T1000 (cell line): ENCODE measurements at regions not wholly inside any gene's neighbourhood (a gene's known extent, or its start where the extent isn't known, plus 50 kb on each side); places are given as distances from the start of the nearest gene placed in this dataset.

Source experiments
- DNase-seq: peaks from one replicate; lab custom pipeline; 2025; ENCODE audit warnings: mixed read lengths; lab: John Stamatoyannopoulos, UW

GRCh38 chr16:86632206-86632605 lies 53.9 kb downstream of the FOXL1 start:
- no peak for DNase-seq

DNA sequence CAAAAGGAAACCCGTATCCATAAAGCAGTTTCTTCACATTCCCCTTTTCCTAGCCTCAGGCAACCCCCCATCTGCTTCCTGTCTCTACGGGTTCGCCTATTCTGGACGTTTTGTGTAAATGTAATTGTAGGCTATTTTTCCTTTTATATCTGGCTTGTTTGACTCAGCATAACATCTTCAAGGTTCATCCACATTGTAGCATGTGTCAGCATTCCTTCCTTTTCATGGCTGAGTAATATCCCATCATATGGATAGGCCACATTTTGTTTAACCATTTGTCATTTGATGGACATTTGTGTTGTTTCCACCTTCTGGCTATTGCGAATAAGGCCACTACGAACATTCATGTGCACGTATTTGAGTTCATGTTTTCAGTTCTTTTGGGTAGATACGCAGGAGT lies 54.6 kb downstream of the FOXL1 start:
- no peak for DNase-seq

DNA sequence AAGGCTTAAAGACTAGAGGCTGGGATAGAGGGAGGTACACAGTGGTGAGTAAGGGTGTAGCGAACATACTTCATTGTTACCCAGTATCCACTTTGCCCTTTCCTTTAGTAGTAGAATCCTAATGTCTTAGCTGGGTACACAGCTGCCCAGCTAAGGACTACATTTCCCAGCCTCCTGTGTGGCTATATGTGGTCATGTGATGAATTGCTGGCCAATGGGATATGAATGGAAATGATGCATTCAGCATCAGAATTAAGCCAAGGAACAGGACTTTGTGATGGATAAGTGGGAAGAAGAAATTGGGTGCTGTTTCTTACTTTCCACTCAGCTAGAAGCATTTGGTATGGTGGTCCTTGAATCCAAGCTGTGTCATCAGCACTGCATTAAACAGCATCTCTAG lies 55.9 kb downstream of the FOXL1 start:
- no peak for DNase-seq

DNA sequence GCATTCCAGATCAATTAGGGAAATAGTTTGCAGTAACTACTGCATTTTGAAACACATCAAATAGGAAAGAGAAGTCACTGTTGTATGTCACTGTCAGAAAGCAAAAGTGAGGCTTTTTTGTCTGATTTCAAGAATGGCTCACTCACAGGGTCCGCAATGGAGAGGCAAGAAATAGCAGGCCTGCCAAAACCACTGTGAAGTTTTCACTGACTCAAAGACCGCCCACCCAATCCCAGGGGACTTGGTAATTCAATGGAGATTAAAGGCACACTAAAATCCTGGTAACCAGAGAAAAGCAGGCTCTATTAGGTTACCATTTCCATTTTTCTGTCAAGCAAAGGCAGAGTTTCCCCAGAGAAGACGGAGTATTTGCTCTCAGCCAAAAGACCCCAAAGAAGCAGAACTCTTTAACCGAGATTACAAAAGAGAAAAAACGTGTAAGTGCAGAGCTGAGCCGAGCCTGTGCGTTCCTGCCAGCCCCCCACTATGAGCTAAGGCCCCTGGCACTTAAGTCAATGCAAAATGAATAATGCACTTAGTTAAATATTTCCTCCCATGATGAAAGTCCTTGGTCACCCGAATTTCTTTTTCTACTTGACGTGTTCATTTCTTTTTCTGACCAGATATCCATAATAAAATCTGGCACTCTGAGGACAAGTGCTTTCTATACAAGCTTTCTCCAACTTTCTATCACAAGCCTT lies 57.0 kb downstream of the FOXL1 start:
- no peak for DNase-seq

DNA sequence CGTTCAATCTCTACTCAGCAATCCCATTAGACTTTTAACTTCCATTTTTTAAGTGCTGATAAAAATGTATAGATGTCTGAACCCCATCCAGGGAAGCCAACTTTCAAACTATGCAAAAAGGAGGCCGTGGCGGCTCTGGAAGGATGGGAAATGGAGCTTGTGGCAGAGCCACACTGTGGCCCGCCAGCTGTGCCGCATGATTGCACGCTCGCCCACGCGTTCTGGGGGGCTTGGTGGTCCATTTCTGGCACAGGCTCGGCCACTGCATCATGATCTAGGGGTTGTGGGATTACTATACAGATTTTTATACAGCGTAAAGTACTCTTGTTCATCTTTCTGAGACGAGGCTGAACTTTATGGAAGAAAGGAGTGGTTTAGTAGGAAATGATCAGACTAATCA lies 57.6 kb downstream of the FOXL1 start:
- no peak for DNase-seq

DNA sequence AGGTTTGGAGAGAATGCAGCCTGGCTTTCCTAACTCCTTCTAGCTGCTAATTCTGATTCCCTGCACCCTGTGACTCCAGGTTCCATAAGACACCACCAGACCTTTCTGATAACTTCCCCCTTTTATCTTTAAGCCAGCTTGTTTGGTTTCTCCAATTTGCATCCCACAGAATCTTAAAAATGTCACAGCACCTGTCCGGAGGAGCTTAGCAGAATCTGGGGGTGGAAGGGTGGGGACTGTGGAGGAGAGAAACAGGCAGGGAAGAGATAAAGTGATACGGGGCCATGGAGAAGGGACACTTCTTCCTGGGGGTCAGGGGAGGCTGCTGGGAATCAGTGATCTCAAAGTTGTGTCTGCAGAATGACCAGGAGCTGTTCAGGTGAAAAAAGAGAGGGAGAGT lies 59.4 kb downstream of the FOXL1 start:
- no peak for DNase-seq

DNA sequence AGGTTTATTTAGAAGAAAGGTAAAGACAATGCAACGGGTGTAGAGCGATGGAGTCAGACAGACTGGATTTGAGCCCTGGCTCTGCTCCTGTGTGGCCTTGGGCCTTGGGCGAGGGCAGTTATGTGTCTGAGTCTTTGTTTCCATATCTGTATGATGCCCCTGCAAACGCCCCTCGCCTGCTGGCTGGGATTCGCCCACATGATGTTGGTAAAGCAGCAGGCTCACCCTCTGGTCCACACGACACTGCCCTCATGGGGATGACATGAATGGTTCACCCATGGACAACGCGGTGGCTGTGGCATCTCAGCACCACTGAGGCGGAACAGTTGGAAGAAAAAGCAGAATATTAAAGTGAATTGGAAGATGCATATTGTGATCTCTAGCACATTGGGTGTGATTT lies 60.3 kb downstream of the FOXL1 start:
- DNase-seq, result no peak

GRCh38 chr16:86639354-86639753 lies 61.0 kb downstream of the FOXL1 start:
- DNase-seq, result no peak

DNA sequence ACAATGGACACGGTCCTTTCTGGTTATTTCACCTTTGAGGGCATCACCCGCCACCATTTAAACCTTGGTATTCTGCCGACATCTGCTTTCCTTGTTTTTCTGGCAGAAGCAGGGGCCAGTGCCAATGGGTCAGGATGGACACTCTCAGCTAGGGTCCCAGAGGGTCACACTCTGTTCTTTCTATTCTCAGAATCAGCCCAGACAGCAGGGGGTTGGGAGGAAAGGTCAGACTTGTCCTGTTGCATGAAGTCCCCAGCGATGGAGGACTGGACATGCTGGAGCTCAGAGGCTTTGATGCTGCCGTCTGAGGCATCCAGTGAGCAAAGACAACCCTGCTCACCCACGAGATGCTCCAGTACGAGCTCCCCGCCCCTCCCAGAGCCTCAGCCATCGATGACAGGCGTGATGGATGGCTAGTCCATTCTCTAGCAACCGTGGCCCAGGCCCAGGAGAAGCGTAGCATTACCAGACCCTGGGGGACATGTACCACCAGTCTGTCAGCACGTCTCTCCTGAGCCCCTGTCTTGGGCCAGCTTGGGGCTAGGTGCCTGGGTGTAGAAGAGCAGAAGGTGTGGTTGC lies 62.0 kb downstream of the FOXL1 start:
- no peak for DNase-seq

- no peak for DNase-seq
Measured at GRCh38 chr16:86642087-86642486, 63.7 kb downstream of the FOXL1 start.

GRCh38 chr16:86643671-86644070 lies 65.3 kb downstream of the FOXL1 start:
- no peak for DNase-seq

GRCh38 chr16:86647561-86647960 lies 69.2 kb downstream of the FOXL1 start:
- DNase-seq, result no peak

DNA sequence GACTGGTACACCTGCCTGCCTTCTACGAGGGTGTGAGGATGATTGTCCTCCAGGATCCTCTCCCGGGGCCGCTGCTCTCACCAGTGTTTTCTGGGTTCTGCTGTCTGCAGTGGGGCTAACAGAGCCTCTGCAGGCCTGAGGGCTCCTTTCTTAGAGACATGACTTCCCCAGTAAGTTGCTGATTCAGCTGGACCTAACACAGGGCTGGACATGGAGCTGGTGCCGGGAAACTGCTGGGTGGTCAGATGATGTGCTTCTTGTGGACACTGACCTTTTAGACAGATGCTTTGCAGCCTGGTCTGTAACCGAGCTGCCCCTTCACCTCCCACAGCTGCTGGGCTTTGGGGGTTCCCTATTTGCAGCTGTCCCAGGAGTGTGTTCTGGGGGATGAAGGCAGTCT lies 71.5 kb downstream of the FOXL1 start:
- DNase-seq, result no peak

DNA sequence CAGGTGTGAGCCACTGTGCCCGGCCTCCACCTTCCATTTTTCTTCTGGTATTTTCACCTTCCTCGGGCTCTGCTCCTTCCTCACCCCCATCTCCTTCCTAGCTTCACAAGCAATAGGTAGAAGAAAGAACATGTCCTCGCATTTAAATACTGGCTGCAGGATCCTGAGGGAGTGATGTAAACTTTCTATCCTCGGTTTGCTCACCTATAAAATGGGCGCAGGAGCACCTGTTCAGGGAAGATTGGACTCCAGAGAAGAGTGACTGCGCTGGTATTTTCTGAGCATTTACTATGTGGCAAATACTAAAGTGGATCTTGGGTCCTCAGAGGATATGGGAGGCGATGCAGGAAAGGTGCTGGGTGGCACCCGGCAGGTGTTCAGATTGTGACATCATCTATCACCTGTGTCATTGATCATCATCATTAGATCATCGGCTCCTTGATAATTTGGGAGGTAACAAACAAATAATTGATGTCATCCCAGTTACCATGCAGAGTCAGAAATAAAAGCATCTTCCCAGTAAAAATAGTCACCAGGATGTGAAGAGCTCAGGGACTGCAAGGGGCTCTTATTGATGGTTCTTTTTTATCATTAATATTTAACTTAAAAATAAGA lies 72.8 kb downstream of the FOXL1 start:
- no peak for DNase-seq

DNA sequence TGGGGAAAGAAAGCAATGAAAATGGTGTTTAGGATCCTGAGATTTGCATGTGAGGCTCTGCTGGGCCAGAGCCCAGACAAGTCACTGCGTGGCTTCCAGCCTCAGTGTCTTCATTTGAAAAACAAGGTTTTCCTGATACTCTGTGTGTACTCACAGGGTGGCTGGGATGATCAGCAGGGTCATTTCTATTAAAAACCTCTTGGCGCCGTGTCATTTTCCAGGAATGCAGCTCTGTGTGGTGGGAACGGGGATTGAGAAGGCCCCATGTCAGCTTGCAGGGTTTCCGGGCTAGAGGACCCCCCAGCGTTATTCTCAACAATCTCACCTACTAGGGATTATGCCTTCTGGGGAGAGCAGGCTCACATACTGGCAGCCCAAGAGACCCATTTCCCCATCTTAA lies 73.5 kb downstream of the FOXL1 start:
- no peak for DNase-seq

- DNase-seq, result no peak
Measured at GRCh38 chr16:86653285-86654006, 75.1 kb downstream of the FOXL1 start.

DNA sequence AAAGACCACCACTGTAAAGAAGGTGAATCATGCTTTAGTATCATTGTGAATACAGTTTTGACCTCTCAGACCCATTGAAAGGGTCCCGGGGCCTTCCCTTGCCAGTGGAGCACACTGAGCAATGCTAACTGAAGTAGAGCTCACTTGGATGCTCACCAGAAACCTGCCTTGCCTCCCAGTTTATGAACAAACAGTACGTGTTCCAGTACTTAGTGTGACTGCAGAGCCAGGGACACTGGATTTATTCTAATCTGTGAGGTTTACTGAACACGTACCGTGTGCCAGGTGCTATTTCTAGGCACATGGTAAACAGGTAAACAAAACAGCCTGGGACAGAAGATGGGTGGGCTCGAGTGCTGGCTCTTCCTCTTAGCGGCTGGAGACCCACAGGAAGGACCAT lies 79.6 kb downstream of the FOXL1 start:
- DNase-seq, result no peak

DNA sequence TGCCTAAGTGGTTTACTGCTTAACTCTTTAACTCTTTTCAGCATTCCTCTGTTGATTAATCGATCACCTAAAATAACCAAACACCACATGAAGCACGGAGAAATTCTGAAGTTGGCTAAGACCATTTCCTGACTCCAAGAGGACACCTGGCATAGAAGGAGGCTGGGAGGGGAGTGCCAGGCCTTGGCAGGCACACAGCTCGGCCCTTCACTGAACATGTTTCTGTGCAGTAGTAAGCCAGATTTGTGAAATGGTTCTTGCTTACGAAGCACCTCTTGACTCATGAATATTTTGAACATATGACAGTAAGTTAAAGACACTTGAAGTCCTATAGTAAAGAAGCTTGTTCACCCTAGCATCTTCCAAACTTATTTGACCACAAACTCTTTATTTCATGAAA lies 82.3 kb downstream of the FOXL1 start:
- no peak for DNase-seq

- no peak for DNase-seq
Measured at GRCh38 chr16:86661706-86662105, 83.4 kb downstream of the FOXL1 start.

DNA sequence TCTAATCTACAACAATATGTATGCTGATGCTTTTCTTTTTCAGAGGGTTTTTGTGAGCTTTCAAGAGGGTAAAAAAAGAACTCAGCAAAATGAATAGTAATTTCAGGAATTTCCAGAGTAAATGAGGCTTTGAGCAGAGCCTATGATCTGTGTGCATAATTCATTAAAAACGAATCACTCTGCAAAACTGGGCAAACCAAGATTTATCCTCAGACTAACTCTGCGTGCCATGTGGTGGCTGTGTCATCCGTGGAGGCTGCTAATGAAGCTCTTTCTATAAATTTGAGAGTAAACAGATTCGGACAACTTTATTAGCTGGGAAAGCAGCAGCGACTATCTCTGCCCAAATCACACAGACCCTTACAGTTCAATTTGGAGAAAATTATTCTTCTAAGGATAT lies 83.8 kb downstream of the FOXL1 start:
- no peak for DNase-seq

- DNase-seq, result no peak
Measured at GRCh38 chr16:86662740-86663139, 84.4 kb downstream of the FOXL1 start.

GRCh38 chr16:86663685-86664521 lies 85.6 kb downstream of the FOXL1 start:
- DNase-seq, result no peak
